GM12872 (cell line): ENCODE measurements at regions not wholly inside any gene's neighbourhood (a gene's known extent, or its start where the extent isn't known, plus 50 kb on each side); places are given as distances from the start of the nearest gene placed in this dataset.

Source experiments
- TF ChIP-seq, protein P1 (sequence below): IDR thresholded peaks from 3 replicates; pipeline ENCODE4 v1.5.1; 2011; ENCODE audit warnings: low read depth, mild to moderate bottlenecking, low read length, moderate library complexity; ENCODE audit not compliant: insufficient read depth

DNA sequence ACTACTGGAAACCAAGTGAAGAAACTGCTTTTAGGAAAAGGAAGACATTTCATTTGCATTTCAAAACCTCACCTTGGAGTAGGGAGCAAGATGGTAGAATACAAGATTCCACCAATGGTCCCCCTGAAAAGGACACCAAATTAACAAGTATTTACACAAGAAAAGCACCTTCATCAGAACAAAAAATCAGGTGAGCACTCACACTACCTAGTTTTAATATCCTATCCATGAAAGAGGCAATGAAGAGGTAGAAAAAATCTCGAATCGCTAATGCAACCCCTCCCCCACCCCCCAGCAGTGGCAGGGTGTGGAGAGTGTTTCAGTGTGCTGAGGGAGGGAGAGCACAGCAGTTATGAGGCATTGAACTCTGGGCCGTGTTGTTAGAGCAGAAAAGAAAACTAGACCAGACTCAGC is 1397.0 kb upstream of the C9orf72 start:
- TF ChIP-seq, protein P1, sequence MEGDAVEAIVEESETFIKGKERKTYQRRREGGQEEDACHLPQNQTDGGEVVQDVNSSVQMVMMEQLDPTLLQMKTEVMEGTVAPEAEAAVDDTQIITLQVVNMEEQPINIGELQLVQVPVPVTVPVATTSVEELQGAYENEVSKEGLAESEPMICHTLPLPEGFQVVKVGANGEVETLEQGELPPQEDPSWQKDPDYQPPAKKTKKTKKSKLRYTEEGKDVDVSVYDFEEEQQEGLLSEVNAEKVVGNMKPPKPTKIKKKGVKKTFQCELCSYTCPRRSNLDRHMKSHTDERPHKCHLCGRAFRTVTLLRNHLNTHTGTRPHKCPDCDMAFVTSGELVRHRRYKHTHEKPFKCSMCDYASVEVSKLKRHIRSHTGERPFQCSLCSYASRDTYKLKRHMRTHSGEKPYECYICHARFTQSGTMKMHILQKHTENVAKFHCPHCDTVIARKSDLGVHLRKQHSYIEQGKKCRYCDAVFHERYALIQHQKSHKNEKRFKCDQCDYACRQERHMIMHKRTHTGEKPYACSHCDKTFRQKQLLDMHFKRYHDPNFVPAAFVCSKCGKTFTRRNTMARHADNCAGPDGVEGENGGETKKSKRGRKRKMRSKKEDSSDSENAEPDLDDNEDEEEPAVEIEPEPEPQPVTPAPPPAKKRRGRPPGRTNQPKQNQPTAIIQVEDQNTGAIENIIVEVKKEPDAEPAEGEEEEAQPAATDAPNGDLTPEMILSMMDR: no peak

DNA sequence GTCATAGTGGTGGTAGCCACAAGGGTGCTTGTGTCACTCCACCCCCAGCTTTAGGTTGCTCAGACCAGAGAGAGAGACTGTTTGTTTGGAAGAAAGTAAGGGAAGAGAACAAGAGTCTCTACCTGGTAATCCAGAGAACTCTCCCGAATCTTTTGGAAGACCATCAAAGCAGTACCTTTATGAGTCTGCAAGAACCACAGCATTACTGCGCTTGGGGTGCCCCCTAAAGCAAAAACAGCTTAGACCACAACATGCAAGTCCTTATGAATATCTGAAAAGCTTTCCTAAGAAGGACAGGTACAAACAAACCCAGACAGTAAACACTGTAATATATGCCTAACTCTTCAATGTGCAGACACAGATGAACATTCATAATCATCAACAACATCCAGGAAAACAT is 1398.6 kb upstream of the C9orf72 start:
- TF ChIP-seq, protein P1: no peak

DNA sequence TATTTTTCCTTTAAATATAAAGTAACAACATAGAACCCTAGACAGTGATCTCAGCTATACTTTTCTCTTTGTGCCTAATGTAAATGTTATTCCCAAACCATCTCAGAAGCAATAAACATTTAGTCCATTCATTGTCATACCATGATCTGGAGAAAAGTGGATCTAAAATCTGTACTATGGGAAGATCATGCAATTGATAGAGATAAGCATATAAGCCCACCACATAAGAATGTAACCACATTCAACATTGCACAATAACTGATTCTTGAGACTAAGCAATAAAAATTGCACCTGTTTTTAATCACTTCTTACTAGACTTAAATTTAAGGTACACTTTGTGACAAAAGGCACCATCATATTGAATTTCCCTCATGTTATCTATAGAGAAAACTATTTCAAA is 1403.0 kb upstream of the C9orf72 start:
- TF ChIP-seq, protein P1: no peak

DNA sequence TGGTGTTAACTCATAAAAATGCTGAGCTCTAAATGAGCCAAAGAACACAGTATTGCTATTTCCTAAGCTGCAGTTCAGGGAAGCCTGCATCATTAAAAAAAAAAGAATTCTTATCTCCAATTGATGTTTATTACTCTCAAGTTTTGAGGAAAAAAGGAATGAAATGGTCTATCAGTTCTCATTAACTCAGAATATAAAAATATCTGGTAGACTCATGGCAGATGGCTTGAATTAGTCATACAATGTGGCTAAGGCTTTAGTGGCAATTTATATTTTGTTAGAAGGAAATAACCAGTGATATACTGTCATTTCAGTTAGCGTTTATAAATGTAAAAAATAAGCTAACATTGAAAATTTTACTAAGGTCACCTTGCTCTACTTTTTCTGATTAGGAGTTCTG is 1403.4 kb upstream of the C9orf72 start:
- TF ChIP-seq, protein P1: no peak

DNA sequence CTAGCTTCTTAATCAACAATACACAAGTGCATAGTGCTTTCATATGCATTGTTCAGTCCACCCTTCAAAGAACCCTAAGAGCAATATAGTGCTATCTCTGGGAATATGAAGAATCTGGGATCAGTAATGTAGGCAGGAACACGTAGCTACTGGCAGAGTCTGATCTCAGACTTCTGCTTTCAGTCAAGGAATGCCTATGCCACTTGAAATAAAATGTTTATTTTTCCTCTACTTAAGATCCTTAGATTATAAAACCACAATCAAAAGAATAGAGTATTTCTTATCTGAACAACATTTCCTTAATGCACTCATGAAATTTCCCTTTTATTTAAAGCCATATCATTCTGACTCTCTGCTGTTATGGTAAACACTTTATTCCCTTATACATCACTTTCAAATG is 1407.8 kb upstream of the C9orf72 start:
- TF ChIP-seq, protein P1: no peak

DNA sequence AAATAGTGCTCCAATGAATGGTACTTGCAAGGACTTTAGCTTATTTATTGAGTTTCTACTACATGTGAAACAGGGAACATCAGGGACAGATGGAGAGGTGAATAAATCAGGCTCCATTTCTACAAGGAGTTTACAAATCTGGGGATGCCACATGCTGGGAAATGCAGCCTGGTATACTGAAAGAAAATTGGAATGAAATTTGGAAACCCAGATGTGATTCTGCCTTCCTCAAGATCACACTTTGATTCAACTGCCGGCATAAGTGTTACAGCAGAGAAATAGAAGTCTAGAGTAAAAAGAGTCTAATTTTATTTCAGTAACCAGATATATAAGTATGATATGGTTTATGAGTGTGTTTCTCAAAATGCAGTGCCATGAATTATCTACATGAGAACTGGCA is 1408.4 kb upstream of the C9orf72 start:
- TF ChIP-seq, protein P1: no peak

DNA sequence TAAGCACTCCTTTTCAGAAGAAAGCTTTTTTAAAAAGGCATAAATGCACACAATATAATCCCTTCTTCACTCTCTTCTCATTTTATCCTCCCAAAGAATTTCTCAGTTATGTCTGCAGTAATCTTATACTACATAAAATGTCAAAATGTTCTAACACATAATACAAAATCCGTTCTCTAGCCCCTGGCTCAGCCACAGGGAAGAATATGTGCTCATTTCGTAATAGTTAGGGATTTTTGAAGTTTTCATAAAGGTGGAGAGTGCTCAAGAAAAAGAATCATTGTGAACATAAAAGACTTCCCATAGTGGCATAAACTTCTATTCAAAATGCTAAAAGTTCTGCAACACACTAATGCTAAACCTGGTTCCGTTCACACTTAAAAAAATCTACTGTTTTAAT is 1410.7 kb upstream of the C9orf72 start:
- TF ChIP-seq, protein P1: no peak

DNA sequence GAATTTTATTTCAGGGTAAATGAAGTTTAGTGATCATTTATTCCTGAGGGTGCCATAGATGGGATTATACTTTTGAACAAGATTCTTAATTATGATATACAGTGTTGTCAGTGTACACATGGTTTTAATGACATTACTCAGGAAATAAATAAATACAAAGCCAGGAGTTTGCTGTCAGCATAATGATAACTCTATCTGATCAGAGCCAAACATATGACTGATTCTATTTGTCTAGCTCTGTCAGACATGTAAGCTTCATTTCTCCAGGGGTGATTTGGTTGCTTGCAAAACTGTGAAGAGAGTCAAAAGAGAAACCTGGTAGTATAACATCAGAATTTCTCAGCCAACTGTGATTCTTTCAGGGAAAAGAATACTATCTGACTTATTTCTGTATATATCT is 1425.8 kb upstream of the C9orf72 start:
- TF ChIP-seq, protein P1: no peak
